GM06990 (cell line): ENCODE measurements at regions not wholly inside any gene's neighbourhood (a gene's known extent, or its start where the extent isn't known, plus 50 kb on each side); places are given as distances from the start of the nearest gene placed in this dataset.

Source experiments
- DNase-seq: peaks from one replicate; pipeline ENCODE4 v3.0.0-alpha.2; 2011; ENCODE audit not compliant: insufficient read length; ENCODE audit errors: extremely low read depth
- H3K27me3 ChIP-seq: replicated peaks from 2 replicates; pipeline ENCODE4 v1.6.0; 2011; ENCODE audit warnings: low read length; ENCODE audit not compliant: control insufficient read depth, insufficient read depth
- H3K36me3 ChIP-seq: 2 replicates; pipeline ENCODE4 v1.5.1; 2011; ENCODE audit warnings: low read length; ENCODE audit not compliant: control insufficient read depth, insufficient read depth
- H3K4me3 ChIP-seq: replicated peaks from 2 replicates; pipeline ENCODE4 v1.5.1; 2011; ENCODE audit warnings: low read depth, mild to moderate bottlenecking, control low read depth, low read length
- TF ChIP-seq, protein P1 (sequence below): IDR thresholded peaks from 2 replicates; pipeline ENCODE4 v1.5.1; 2011; ENCODE audit warnings: low read length, control low read depth, mild to moderate bottlenecking, inconsistent platforms; ENCODE audit not compliant: insufficient read depth, poor library complexity, severe bottlenecking

- Histone ChIP-seq H3K36me3 (no peaks in the 10 kb centered on the region), H3K4me3 (no peak overlapping the region), H3K27me3 (no peaks in the 10 kb centered on the region)
- TF ChIP-seq, protein P1, sequence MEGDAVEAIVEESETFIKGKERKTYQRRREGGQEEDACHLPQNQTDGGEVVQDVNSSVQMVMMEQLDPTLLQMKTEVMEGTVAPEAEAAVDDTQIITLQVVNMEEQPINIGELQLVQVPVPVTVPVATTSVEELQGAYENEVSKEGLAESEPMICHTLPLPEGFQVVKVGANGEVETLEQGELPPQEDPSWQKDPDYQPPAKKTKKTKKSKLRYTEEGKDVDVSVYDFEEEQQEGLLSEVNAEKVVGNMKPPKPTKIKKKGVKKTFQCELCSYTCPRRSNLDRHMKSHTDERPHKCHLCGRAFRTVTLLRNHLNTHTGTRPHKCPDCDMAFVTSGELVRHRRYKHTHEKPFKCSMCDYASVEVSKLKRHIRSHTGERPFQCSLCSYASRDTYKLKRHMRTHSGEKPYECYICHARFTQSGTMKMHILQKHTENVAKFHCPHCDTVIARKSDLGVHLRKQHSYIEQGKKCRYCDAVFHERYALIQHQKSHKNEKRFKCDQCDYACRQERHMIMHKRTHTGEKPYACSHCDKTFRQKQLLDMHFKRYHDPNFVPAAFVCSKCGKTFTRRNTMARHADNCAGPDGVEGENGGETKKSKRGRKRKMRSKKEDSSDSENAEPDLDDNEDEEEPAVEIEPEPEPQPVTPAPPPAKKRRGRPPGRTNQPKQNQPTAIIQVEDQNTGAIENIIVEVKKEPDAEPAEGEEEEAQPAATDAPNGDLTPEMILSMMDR, result no peak
- no peak for DNase-seq
These were observed 336.4 kb downstream of the PLK2 start for GRCh38 chr5:58123501-58123900.

DNA sequence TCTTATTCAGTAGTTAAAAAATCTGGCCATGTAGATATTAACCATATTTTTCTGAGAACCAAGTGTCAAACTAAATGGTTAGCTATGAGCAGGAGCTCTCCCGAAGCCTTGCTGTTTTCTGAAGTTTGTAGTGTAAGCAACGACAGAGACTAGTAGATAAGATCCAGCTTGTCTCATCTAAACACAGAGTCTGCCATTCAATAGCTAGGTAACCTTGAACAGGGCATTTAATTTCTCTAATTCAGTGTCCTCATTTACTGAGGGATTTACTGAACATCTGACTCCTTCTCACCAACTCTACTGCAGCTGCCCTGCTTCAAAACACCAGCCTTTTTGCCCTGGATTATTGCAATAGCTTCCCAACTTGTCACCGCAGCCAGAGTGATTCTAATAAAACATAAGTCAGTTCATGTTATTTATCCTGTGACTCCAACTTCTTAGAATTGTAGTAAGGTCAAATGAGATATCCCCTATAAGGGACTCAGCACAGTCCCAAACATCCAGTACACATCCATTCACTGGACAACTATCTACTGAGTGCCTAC lies 337.0 kb downstream of the PLK2 start:
- no peak for DNase-seq
- Histone ChIP-seq H3K27me3 (no peaks in the 10 kb centered on the region), H3K4me3 (no peak overlapping the region), H3K36me3 (no peaks in the 10 kb centered on the region)
- TF ChIP-seq, protein P1, result no peak

GRCh38 chr5:58122157-58122556 lies 337.7 kb downstream of the PLK2 start:
- no peak for DNase-seq
- TF ChIP-seq, protein P1, result no peak
- no peaks in the 10 kb centered on the region for H3K36me3 ChIP-seq
- no peak overlapping the region for H3K4me3 ChIP-seq
- no peaks in the 10 kb centered on the region for H3K27me3 ChIP-seq

DNA sequence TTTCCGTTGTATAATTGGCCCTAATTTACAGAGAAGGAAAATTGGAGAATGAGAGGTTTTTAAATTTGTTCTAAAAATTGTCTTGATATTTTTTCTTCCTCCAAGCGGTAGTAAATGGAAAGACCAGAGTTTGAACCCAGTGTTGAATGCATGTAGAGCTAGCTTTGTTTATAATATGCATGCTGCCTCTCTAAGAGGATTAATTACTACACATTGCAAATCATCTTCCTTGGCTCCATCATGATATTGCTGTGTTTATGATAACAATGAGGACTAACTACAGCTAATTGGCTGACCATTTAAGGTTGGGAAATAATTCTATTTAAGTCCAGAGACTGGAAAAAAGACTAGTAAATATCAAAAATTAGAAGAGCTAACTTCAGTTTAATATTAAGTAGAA lies 338.5 kb downstream of the PLK2 start:
- H3K4me3 ChIP-seq, result no peak overlapping the region
- no peaks in the 10 kb centered on the region for H3K36me3 ChIP-seq
- H3K27me3 ChIP-seq, result no peaks in the 10 kb centered on the region
- no peak for DNase-seq
- TF ChIP-seq, protein P1, result no peak

DNA sequence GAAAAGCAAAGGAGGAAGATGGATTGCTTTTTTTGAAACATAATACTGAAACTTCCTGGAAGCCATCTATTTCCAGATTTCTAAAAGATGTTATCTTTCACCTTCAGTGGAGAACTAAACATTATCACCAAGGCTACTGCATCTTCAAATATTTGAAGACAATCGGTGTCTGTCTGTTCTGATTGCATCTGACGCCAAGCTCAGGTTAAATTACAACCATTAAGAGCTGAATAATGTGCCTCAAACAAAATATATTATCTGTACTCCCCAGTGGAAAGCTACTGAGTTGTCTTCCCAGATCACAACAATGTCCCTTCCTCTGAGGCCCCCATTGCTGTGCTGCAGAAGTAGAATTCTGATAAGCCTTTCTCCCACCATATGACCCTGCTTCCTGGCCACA lies 342.3 kb downstream of the PLK2 start:
- H3K4me3 ChIP-seq, result no peak overlapping the region
- TF ChIP-seq, protein P1, result no peak
- DNase-seq, result no peak
- H3K36me3 ChIP-seq, result no peaks in the 10 kb centered on the region
- H3K27me3 ChIP-seq, result no peaks in the 10 kb centered on the region; the same call in 1 of the 2 replicates

- Histone ChIP-seq H3K4me3 (no peak overlapping the region), H3K27me3 (no peaks in the 10 kb centered on the region; the same call in 1 of the 2 replicates), H3K36me3 (no peaks in the 10 kb centered on the region)
- TF ChIP-seq, protein P1, result no peak
- DNase-seq, result no peak
These were observed 343.5 kb downstream of the PLK2 start for GRCh38 chr5:58116346-58116745.
